ENCODE measurements at regions not wholly inside any gene's neighbourhood (a gene's known extent, or its start where the extent isn't known, plus 50 kb on each side); places are given as distances from the start of the nearest gene placed in this dataset.

DNA sequence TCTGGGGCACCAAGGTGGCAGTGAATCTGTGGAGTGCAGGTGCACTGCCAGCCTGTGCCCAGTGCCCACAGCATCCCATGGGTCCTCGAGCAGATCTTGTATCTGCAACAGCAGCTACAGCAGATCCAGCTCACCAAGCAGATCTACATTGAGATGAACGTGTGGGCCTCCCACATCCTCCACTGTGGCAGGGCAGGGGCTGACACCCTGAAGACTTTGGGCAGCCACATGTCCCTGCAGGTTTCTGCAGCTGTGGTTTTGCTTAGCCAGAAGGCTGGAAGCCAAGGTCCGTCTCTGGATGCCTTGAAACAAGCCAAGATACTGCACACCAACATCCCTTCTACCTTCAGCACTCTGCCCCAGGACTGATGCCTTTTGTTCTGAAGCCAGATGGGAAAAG is 338.8 kb upstream of the OR4E1 start:
- ATAC-seq = no peak
- TF ChIP-seq, protein P1, sequence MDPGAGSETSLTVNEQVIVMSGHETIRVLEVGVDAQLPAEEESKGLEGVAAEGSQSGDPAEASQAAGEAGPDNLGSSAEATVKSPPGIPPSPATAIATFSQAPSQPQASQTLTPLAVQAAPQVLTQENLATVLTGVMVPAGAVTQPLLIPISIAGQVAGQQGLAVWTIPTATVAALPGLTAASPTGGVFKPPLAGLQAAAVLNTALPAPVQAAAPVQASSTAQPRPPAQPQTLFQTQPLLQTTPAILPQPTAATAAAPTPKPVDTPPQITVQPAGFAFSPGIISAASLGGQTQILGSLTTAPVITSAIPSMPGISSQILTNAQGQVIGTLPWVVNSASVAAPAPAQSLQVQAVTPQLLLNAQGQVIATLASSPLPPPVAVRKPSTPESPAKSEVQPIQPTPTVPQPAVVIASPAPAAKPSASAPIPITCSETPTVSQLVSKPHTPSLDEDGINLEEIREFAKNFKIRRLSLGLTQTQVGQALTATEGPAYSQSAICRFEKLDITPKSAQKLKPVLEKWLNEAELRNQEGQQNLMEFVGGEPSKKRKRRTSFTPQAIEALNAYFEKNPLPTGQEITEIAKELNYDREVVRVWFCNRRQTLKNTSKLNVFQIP (CRISPR knock-in tag; IDR thresholded peaks at IDR 0.05; ENCODE audit: borderline replicate concordance, low read depth) = no peak
- TF ChIP-seq ARNTL (CRISPR knock-in tag; IDR thresholded peaks at IDR 0.05; ENCODE audit: borderline replicate concordance, low read depth) (no peak), ZFP30 (CRISPR knock-in tag; IDR thresholded peaks at IDR 0.05) (no peak), GLIS3 (CRISPR knock-in tag; IDR thresholded peaks at IDR 0.05) (no peak), TCF4 (CRISPR knock-in tag; IDR thresholded peaks at IDR 0.05; ENCODE audit: borderline replicate concordance) (no peak), ESRRG (CRISPR knock-in tag; IDR thresholded peaks at IDR 0.05) (no peak), TOX (CRISPR knock-in tag; IDR thresholded peaks at IDR 0.05; ENCODE audit: borderline replicate concordance) (no peak), ZFP3 (CRISPR knock-in tag; IDR thresholded peaks at IDR 0.05) (no peak), ZC3H10 (CRISPR knock-in tag; IDR thresholded peaks at IDR 0.05) (no peak), PATZ1 (CRISPR knock-in tag; IDR thresholded peaks at IDR 0.05; ENCODE audit: borderline replicate concordance) (no peak), OSR1 (CRISPR knock-in tag; IDR thresholded peaks at IDR 0.05) (no peak), ZNF565 (CRISPR knock-in tag; conservative IDR thresholded peaks at IDR 0.05; ENCODE audit: low read depth) (no peak), ISL1 (CRISPR knock-in tag; IDR thresholded peaks at IDR 0.05) (no peak), PPARA (CRISPR knock-in tag; IDR thresholded peaks at IDR 0.05; ENCODE audit: borderline replicate concordance) (no peak), CSDC2 (CRISPR knock-in tag; IDR thresholded peaks at IDR 0.05) (no peak), SNAI2 (CRISPR knock-in tag; IDR thresholded peaks at IDR 0.05) (no peak)
- TF ChIP-seq, protein P2, sequence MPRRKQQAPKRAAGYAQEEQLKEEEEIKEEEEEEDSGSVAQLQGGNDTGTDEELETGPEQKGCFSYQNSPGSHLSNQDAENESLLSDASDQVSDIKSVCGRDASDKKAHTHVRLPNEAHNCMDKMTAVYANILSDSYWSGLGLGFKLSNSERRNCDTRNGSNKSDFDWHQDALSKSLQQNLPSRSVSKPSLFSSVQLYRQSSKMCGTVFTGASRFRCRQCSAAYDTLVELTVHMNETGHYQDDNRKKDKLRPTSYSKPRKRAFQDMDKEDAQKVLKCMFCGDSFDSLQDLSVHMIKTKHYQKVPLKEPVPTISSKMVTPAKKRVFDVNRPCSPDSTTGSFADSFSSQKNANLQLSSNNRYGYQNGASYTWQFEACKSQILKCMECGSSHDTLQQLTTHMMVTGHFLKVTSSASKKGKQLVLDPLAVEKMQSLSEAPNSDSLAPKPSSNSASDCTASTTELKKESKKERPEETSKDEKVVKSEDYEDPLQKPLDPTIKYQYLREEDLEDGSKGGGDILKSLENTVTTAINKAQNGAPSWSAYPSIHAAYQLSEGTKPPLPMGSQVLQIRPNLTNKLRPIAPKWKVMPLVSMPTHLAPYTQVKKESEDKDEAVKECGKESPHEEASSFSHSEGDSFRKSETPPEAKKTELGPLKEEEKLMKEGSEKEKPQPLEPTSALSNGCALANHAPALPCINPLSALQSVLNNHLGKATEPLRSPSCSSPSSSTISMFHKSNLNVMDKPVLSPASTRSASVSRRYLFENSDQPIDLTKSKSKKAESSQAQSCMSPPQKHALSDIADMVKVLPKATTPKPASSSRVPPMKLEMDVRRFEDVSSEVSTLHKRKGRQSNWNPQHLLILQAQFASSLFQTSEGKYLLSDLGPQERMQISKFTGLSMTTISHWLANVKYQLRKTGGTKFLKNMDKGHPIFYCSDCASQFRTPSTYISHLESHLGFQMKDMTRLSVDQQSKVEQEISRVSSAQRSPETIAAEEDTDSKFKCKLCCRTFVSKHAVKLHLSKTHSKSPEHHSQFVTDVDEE (CRISPR knock-in tag; IDR thresholded peaks at IDR 0.05) = no peak
- TF ChIP-seq, protein P3, sequence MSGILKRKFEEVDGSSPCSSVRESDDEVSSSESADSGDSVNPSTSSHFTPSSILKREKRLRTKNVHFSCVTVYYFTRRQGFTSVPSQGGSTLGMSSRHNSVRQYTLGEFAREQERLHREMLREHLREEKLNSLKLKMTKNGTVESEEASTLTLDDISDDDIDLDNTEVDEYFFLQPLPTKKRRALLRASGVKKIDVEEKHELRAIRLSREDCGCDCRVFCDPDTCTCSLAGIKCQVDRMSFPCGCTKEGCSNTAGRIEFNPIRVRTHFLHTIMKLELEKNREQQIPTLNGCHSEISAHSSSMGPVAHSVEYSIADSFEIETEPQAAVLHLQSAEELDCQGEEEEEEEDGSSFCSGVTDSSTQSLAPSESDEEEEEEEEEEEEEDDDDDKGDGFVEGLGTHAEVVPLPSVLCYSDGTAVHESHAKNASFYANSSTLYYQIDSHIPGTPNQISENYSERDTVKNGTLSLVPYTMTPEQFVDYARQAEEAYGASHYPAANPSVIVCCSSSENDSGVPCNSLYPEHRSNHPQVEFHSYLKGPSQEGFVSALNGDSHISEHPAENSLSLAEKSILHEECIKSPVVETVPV (CRISPR knock-in tag; IDR thresholded peaks at IDR 0.05) = no peak
- TF ChIP-seq, protein P4, sequence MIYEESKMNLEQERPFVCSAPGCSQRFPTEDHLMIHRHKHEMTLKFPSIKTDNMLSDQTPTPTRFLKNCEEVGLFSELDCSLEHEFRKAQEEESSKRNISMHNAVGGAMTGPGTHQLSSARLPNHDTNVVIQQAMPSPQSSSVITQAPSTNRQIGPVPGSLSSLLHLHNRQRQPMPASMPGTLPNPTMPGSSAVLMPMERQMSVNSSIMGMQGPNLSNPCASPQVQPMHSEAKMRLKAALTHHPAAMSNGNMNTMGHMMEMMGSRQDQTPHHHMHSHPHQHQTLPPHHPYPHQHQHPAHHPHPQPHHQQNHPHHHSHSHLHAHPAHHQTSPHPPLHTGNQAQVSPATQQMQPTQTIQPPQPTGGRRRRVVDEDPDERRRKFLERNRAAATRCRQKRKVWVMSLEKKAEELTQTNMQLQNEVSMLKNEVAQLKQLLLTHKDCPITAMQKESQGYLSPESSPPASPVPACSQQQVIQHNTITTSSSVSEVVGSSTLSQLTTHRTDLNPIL (CRISPR knock-in tag; IDR thresholded peaks at IDR 0.05; ENCODE audit: low read depth) = no peak

- TF ChIP-seq RARB (CRISPR knock-in tag; IDR thresholded peaks at IDR 0.05) = no peak
- no peak for TF ChIP-seq GLIS3 (CRISPR knock-in tag; IDR thresholded peaks at IDR 0.05)
- no peak for TF ChIP-seq ZNF8 (CRISPR knock-in tag; IDR thresholded peaks at IDR 0.05)
- no peak for TF ChIP-seq ZNF70 (CRISPR knock-in tag; IDR thresholded peaks at IDR 0.05)
- no peak for TF ChIP-seq TOX (CRISPR knock-in tag; IDR thresholded peaks at IDR 0.05; ENCODE audit: borderline replicate concordance)
- no peak for TF ChIP-seq ARNTL (CRISPR knock-in tag; IDR thresholded peaks at IDR 0.05; ENCODE audit: borderline replicate concordance, low read depth)
- TF ChIP-seq, protein P2 (CRISPR knock-in tag; IDR thresholded peaks at IDR 0.05) = no peak
- no peak for TF ChIP-seq TCF4 (CRISPR knock-in tag; IDR thresholded peaks at IDR 0.05; ENCODE audit: borderline replicate concordance)
- no peak for TF ChIP-seq ISL1 (CRISPR knock-in tag; IDR thresholded peaks at IDR 0.05)
- TF ChIP-seq ESRRG (CRISPR knock-in tag; IDR thresholded peaks at IDR 0.05) = no peak
- no peak for TF ChIP-seq ZC3H10 (CRISPR knock-in tag; IDR thresholded peaks at IDR 0.05)
- TF ChIP-seq, protein P1 (CRISPR knock-in tag; IDR thresholded peaks at IDR 0.05; ENCODE audit: borderline replicate concordance, low read depth) = no peak
Measured at GRCh38 chr14:22011253-22011642, 337.6 kb upstream of the OR4E1 start.

More at GRCh38 chr14:22011253-22011642, 337.6 kb upstream of the OR4E1 start:
- no peak for ATAC-seq
